DOHH2 (cell line): ENCODE measurements at regions not wholly inside any gene's neighbourhood (a gene's known extent, or its start where the extent isn't known, plus 50 kb on each side); places are given as distances from the start of the nearest gene placed in this dataset.

Source experiments
- H3F3A ChIP-seq: fragments of 200-600 bp; sonication (generic), shearing (Covaris generic); 2 replicates; pipeline ENCODE4 v1.6.0; 2016; ENCODE audit warnings: antibody characterized with exemption, mild to moderate bottlenecking; ENCODE audit not compliant: control insufficient read depth, insufficient read depth
- H3K27ac ChIP-seq: fragments of 200-600 bp; sonication (generic); 2 replicates; pipeline ENCODE4 v1.5.1; 2014; ENCODE audit warnings: low read depth, mild to moderate bottlenecking, low read length, moderate library complexity
- H3K27me3 ChIP-seq: fragments of 200-600 bp; sonication (generic); 2 replicates; pipeline ENCODE4 v1.6.1; 2014; ENCODE audit warnings: mild to moderate bottlenecking, low read length, mixed read lengths; ENCODE audit not compliant: control insufficient read depth
- H3K36me3 ChIP-seq: fragments of 200-600 bp; sonication (generic); 2 replicates; pipeline ENCODE4 v1.6.1; 2014; ENCODE audit warnings: mild to moderate bottlenecking, low read length, moderate library complexity, mixed read lengths; ENCODE audit not compliant: control insufficient read depth
- H3K4me1 ChIP-seq: fragments of 200-600 bp; sonication (generic); 2 replicates; pipeline ENCODE4 v1.6.1; 2014; ENCODE audit warnings: mild to moderate bottlenecking, low read length, mixed read lengths; ENCODE audit not compliant: control insufficient read depth
- H3K4me2 ChIP-seq: fragments of 200-600 bp; sonication (generic); 2 replicates; pipeline ENCODE4 v1.6.0; 2014; ENCODE audit warnings: mild to moderate bottlenecking, low read length, moderate library complexity
- H3K4me3 ChIP-seq: fragments of 200-600 bp; sonication (generic); 2 replicates; pipeline ENCODE4 v1.5.1; 2014; ENCODE audit warnings: mild to moderate bottlenecking, low read length, mixed read lengths
- H3K79me2 ChIP-seq: fragments of 200-600 bp; sonication (generic); 2 replicates; pipeline ENCODE4 v1.6.1; 2014; ENCODE audit warnings: mild to moderate bottlenecking, low read length, mixed read lengths; ENCODE audit not compliant: control insufficient read depth
- H3K9me2 ChIP-seq: fragments of 200-600 bp; sonication (generic); replicated peaks from 2 replicates; pipeline ENCODE4 v1.6.1; 2014; ENCODE audit warnings: mild to moderate bottlenecking, low read length, mixed read lengths; ENCODE audit not compliant: control insufficient read depth
- H3K9me3 ChIP-seq: fragments of 200-600 bp; sonication (generic); 2 replicates; pipeline ENCODE4 v1.6.1; 2014; ENCODE audit warnings: antibody characterized with exemption, low read length, mixed read lengths; ENCODE audit not compliant: control insufficient read depth, insufficient read depth
- H4K20me1 ChIP-seq: fragments of 200-600 bp; sonication (generic); 2 replicates; pipeline ENCODE4 v1.6.0; 2014; ENCODE audit warnings: low read depth, mild to moderate bottlenecking, antibody characterized with exemption, low read length, moderate library complexity; ENCODE audit not compliant: control insufficient read depth, insufficient read depth
- CTCF ChIP-seq: fragments of 200-600 bp; sonication (generic); IDR thresholded peaks from one replicate; pipeline ENCODE4 v1.5.1; 2014; ENCODE audit warnings: antibody characterized with exemption, mild to moderate bottlenecking, low read depth, low read length; ENCODE audit not compliant: poor library complexity, severe bottlenecking
- EZH2phosphoT487 ChIP-seq: fragments of 200-600 bp; sonication (generic); IDR thresholded peaks from 2 replicates; pipeline ENCODE4 v1.6.1; 2017; ENCODE audit warnings: borderline replicate concordance, mild to moderate bottlenecking, antibody characterized with exemption, low read length, moderate library complexity, mixed read lengths

GRCh38 chr1:73556270-73556669 lies 641.7 kb downstream of the LRRIQ3 start:
- H3K9me2 ChIP-seq, result no peaks in the 10 kb centered on the region
- no peaks in the 10 kb centered on the region for H4K20me1 ChIP-seq
- TF ChIP-seq CTCF (no peak), EZH2phosphoT487 (no peak)
- no peak overlapping the region for H3K4me2 ChIP-seq
- no peak overlapping the region for H3K4me3 ChIP-seq
- H3K9me3 ChIP-seq, result peaks cover 5% of the 10 kb centered on the region; the same call in 1 of the 2 replicates
- H3K4me1 ChIP-seq, result no peaks in the 10 kb centered on the region
- no peaks in the 10 kb centered on the region for H3K79me2 ChIP-seq
- no peaks in the 10 kb centered on the region for H3F3A ChIP-seq
- H3K27me3 ChIP-seq, result no peaks in the 10 kb centered on the region
- H3K36me3 ChIP-seq, result no peaks in the 10 kb centered on the region
- H3K27ac ChIP-seq, result no peak overlapping the region

GRCh38 chr1:73537400-73537799 lies 660.6 kb downstream of the LRRIQ3 start:
- Histone ChIP-seq H3K27ac (no peak overlapping the region), H3F3A (no peaks in the 10 kb centered on the region), H3K9me3 (no peaks in the 10 kb centered on the region), H4K20me1 (no peaks in the 10 kb centered on the region), H3K36me3 (no peaks in the 10 kb centered on the region), H3K4me1 (no peaks in the 10 kb centered on the region), H3K79me2 (no peaks in the 10 kb centered on the region), H3K4me3 (no peak overlapping the region), H3K9me2 (no peaks in the 10 kb centered on the region), H3K4me2 (no peak overlapping the region), H3K27me3 (no peaks in the 10 kb centered on the region)
- TF ChIP-seq CTCF, result no peak
- TF ChIP-seq EZH2phosphoT487, result no peak

- Histone ChIP-seq H3K79me2 (no peaks in the 10 kb centered on the region), H3K27me3 (no peaks in the 10 kb centered on the region), H3K27ac (no peak overlapping the region), H3K36me3 (no peaks in the 10 kb centered on the region), H3K4me1 (peaks cover 3% of the 10 kb centered on the region), H3K9me3 (no peaks in the 10 kb centered on the region), H3K4me2 (no peak overlapping the region), H3K9me2 (no peaks in the 10 kb centered on the region), H4K20me1 (no peaks in the 10 kb centered on the region), H3F3A (no peaks in the 10 kb centered on the region), H3K4me3 (no peak overlapping the region)
- no peak for TF ChIP-seq CTCF
- TF ChIP-seq EZH2phosphoT487, result no peak
Measured at GRCh38 chr1:73517603-73518191, 680.3 kb downstream of the LRRIQ3 start.

GRCh38 chr1:73516451-73516850 lies 681.5 kb downstream of the LRRIQ3 start:
- H3K4me2 ChIP-seq, result no peak overlapping the region
- no peaks in the 10 kb centered on the region for H3F3A ChIP-seq
- H3K36me3 ChIP-seq, result no peaks in the 10 kb centered on the region
- TF ChIP-seq CTCF, result no peak
- TF ChIP-seq EZH2phosphoT487, result no peak
- no peak overlapping the region for H3K4me3 ChIP-seq
- H3K9me3 ChIP-seq, result no peaks in the 10 kb centered on the region
- H3K79me2 ChIP-seq, result no peaks in the 10 kb centered on the region
- H3K4me1 ChIP-seq, result peaks cover 3% of the 10 kb centered on the region
- no peak overlapping the region for H3K27ac ChIP-seq
- no peaks in the 10 kb centered on the region for H3K27me3 ChIP-seq
- no peaks in the 10 kb centered on the region for H3K9me2 ChIP-seq
- no peaks in the 10 kb centered on the region for H4K20me1 ChIP-seq
